Activated CD4-positive, alpha-beta T cell treated with anti-CD3 and anti-CD28 coated beads, Interleukin-2, amount 50 U/mL, for 16 hours (primary cell): ENCODE measurements at regions not wholly inside any gene's neighbourhood (a gene's known extent, or its start where the extent isn't known, plus 50 kb on each side); places are given as distances from the start of the nearest gene placed in this dataset.

Experiments used
- DNase-seq: peaks from one replicate; pipeline ENCODE4 v3.0.0-alpha.2; 2020

GRCh38 chr3:28649266-28649665 lies 300.6 kb upstream of the AZI2 start:
- no peak for DNase-seq

GRCh38 chr3:28651159-28651558 lies 302.5 kb upstream of the AZI2 start:
- no peak for DNase-seq

GRCh38 chr3:28664123-28664522 lies 315.5 kb upstream of the AZI2 start:
- DNase-seq: no peak

- peak; percentile 78 for DNase-seq
Measured at GRCh38 chr3:28667646-28668621, 319.3 kb upstream of the AZI2 start.

GRCh38 chr3:28669870-28670269 lies 321.2 kb upstream of the AZI2 start:
- DNase-seq: no peak

- no peak for DNase-seq
Measured at GRCh38 chr3:28672406-28672805, 323.8 kb upstream of the AZI2 start.

- no peak for DNase-seq
Measured at GRCh38 chr3:28673446-28673845, 324.8 kb upstream of the AZI2 start.

GRCh38 chr3:28674212-28674611 lies 325.6 kb upstream of the AZI2 start:
- no peak for DNase-seq

- no peak for DNase-seq
Measured at GRCh38 chr3:28677581-28677980, 329.0 kb upstream of the AZI2 start.

GRCh38 chr3:28678086-28678485 lies 329.5 kb upstream of the AZI2 start:
- DNase-seq: no peak

- DNase-seq: no peak
Measured at GRCh38 chr3:28680050-28680449, 331.4 kb upstream of the AZI2 start.

GRCh38 chr3:28682121-28682520 lies 333.5 kb upstream of the AZI2 start:
- no peak for DNase-seq

- DNase-seq: no peak
Measured at GRCh38 chr3:28690176-28690575, 341.6 kb upstream of the AZI2 start.

- no peak for DNase-seq
Measured at GRCh38 chr3:28698706-28699105, 350.1 kb upstream of the AZI2 start.

GRCh38 chr3:28699283-28699682 lies 350.7 kb upstream of the AZI2 start:
- DNase-seq: no peak

GRCh38 chr3:28700728-28701127 lies 352.1 kb upstream of the AZI2 start:
- peak; percentile 1 for DNase-seq

- DNase-seq: no peak
Measured at GRCh38 chr3:28703843-28704242, 355.2 kb upstream of the AZI2 start.

- DNase-seq: no peak
Measured at GRCh38 chr3:28711293-28711692, 362.7 kb upstream of the AZI2 start.

- DNase-seq: no peak
Measured at GRCh38 chr3:28716939-28717338, 368.3 kb upstream of the AZI2 start.

- DNase-seq: no peak
Measured at GRCh38 chr3:28718074-28718849, 369.6 kb upstream of the AZI2 start.

- peak; percentile 42 for DNase-seq
Measured at GRCh38 chr3:28726840-28727239, 378.2 kb upstream of the AZI2 start.

GRCh38 chr3:28727307-28727706 lies 378.7 kb upstream of the AZI2 start:
- no peak for DNase-seq

- no peak for DNase-seq
Measured at GRCh38 chr3:28738425-28738824, 389.8 kb upstream of the AZI2 start.

- no peak for DNase-seq
Measured at GRCh38 chr3:28739647-28740046, 391.0 kb upstream of the AZI2 start.
